IMR-90 (cell line): ENCODE measurements at regions not wholly inside any gene's neighbourhood (a gene's known extent, or its start where the extent isn't known, plus 50 kb on each side); places are given as distances from the start of the nearest gene placed in this dataset.

Experiments
- ATAC-seq: fragments of 200-7000 bp; cut with Tn5 transposase; 2 replicates; pipeline ENCODE4 v1.9.1; 2020; ENCODE audit warnings: low read depth, mild to moderate bottlenecking, moderate library complexity
- BruUV-seq: library from RNA; stranded (reverse); fragments of 400-500 nt; replicated peaks from 2 replicates; lab custom pipeline; 2021; lab: Mats Ljungman, UMichigan
- CTCF ChIA-PET: fragments of 300-600 bp; formaldehyde crosslinking; extraction: SDS; loops from one replicate; lab custom pipeline; 2021; ENCODE audit warnings: antibody characterized with exemption; lab: Yijun Ruan, JAX
- POLR2A ChIA-PET: fragments of 300-600 bp; sonication (Branson Sonifier 250); formaldehyde crosslinking; loops from one replicate; lab custom pipeline; 2022; ENCODE audit warnings: antibody characterized with exemption; ENCODE audit not compliant: unreplicated experiment; lab: Charles Lee
- DNase-seq: peaks from one replicate; pipeline ENCODE4 v3.0.0; 2013
- H2AFZ ChIP-seq: replicated peaks from 2 replicates; pipeline ENCODE3; 2013; ENCODE audit warnings: low read length, mild to moderate bottlenecking; ENCODE audit not compliant: poor library complexity
- H2AK5ac ChIP-seq: 2 replicates; pipeline ENCODE4 v1.6.1; 2013; ENCODE audit warnings: low read depth, low read length, inconsistent platforms
- H2AK9ac ChIP-seq: replicated peaks from 2 replicates; pipeline ENCODE3; 2013; ENCODE audit warnings: mild to moderate bottlenecking, low read depth, low read length, moderate library complexity; ENCODE audit not compliant: poor library complexity
- H2BK120ac ChIP-seq: 2 replicates; pipeline ENCODE4 v1.6.1; 2013; ENCODE audit warnings: low read depth, low read length, inconsistent platforms
- H2BK15ac ChIP-seq: 3 replicates; pipeline ENCODE4 v1.6.1; 2013; ENCODE audit warnings: low read depth, low read length, inconsistent platforms
- H2BK20ac ChIP-seq: 2 replicates; pipeline ENCODE4 v1.6.1; 2013; ENCODE audit warnings: low read depth, mild to moderate bottlenecking, inconsistent platforms, low read length, moderate library complexity
- H2BK5ac ChIP-seq: 2 replicates; pipeline ENCODE4 v1.6.1; 2013; ENCODE audit warnings: mild to moderate bottlenecking, low read depth, low read length, inconsistent platforms; ENCODE audit not compliant: poor library complexity, severe bottlenecking
- H3K14ac ChIP-seq: replicated peaks from 2 replicates; pipeline ENCODE4 v1.6.1; 2013; ENCODE audit warnings: low read depth, low read length, inconsistent platforms
- H3K18ac ChIP-seq: 2 replicates; pipeline ENCODE4 v1.6.1; 2013; ENCODE audit warnings: low read depth, low read length, control low read depth
- H3K23ac ChIP-seq: 2 replicates; pipeline ENCODE4 v1.6.1; 2013; ENCODE audit warnings: low read depth, low read length, inconsistent platforms
- H3K27ac ChIP-seq: 2 replicates; pipeline ENCODE4 v1.5.1; 2013; ENCODE audit warnings: mild to moderate bottlenecking, control low read depth, low read length; ENCODE audit not compliant: insufficient read depth
- H3K27me3 ChIP-seq: 2 replicates; pipeline ENCODE4 v1.6.1; 2013; ENCODE audit warnings: low read length; ENCODE audit not compliant: control insufficient read depth, insufficient read depth
- H3K36me3 ChIP-seq: 2 replicates; pipeline ENCODE4 v1.6.1; 2013; ENCODE audit warnings: low read length, mixed read lengths; ENCODE audit not compliant: control insufficient read depth, insufficient read depth
- H3K4ac ChIP-seq: 2 replicates; pipeline ENCODE4 v1.6.1; 2013; ENCODE audit warnings: low read depth, low read length, inconsistent platforms
- H3K4me1 ChIP-seq: 2 replicates; pipeline ENCODE4 v1.6.1; 2013; ENCODE audit warnings: low read length, mixed read lengths; ENCODE audit not compliant: control insufficient read depth, insufficient read depth
- H3K4me2 ChIP-seq: 2 replicates; pipeline ENCODE4 v1.6.1; 2013; ENCODE audit warnings: low read depth, mild to moderate bottlenecking, control low read depth, low read length, moderate library complexity
- H3K4me3 ChIP-seq: 2 replicates; pipeline ENCODE4 v1.5.1; 2013; ENCODE audit warnings: low read depth, mild to moderate bottlenecking, control low read depth, low read length, moderate library complexity; ENCODE audit not compliant: insufficient read depth
- H3K56ac ChIP-seq: 2 replicates; pipeline ENCODE4 v1.6.1; 2013; ENCODE audit warnings: low read length, inconsistent platforms; ENCODE audit not compliant: insufficient read depth; ENCODE audit errors: extremely low read depth
- H3K79me1 ChIP-seq, 2 experiments: 2 replicates each; pipeline ENCODE4 v1.6.1; 2013; ENCODE audit warnings: low read length in 2 of 2, inconsistent platforms in 1 of 2, low read depth in 1 of 2
- H3K9ac ChIP-seq: 2 replicates; pipeline ENCODE4 v1.6.1; 2013; ENCODE audit warnings: low read depth, low read length, control low read depth
- H3K9me1 ChIP-seq: 2 replicates; pipeline ENCODE4 v1.6.1; 2013; ENCODE audit warnings: low read length, inconsistent platforms; ENCODE audit not compliant: insufficient read depth
- H3K9me3 ChIP-seq: 2 replicates; pipeline ENCODE4 v1.6.1; 2013; ENCODE audit warnings: low read length; ENCODE audit not compliant: control insufficient read depth, insufficient read depth
- H4K20me1 ChIP-seq: 2 replicates; pipeline ENCODE4 v1.6.1; 2013; ENCODE audit warnings: low read length, inconsistent platforms; ENCODE audit not compliant: insufficient read depth
- H4K5ac ChIP-seq: 2 replicates; pipeline ENCODE4 v1.6.1; 2013; ENCODE audit warnings: mild to moderate bottlenecking, low read depth, low read length, control low read depth
- H4K8ac ChIP-seq, 2 experiments: 2 replicates each; pipeline ENCODE4 v1.6.1; 2013; ENCODE audit warnings: low read depth in 2 of 2, low read length in 2 of 2, control low read depth in 1 of 2, inconsistent platforms in 1 of 2
- H4K91ac ChIP-seq: 2 replicates; pipeline ENCODE4 v1.6.1; 2013; ENCODE audit warnings: low read depth, low read length, inconsistent platforms; ENCODE audit not compliant: insufficient read depth
- BHLHE40 ChIP-seq: fragments of 150-350 bp; IDR thresholded peaks from 2 replicates; pipeline ENCODE4 v1.6.1; 2016; ENCODE audit warnings: mild to moderate bottlenecking, low read depth, low read length
- CEBPB ChIP-seq: IDR thresholded peaks from 2 replicates; pipeline ENCODE4 v1.6.1; 2012; ENCODE audit warnings: low read depth, low read length, improper control_type of control experiment
- CHD1 ChIP-seq: IDR thresholded peaks from 2 replicates; pipeline ENCODE4 v1.6.1; 2012; ENCODE audit warnings: low read depth, low read length, improper control_type of control experiment
- CTCF ChIP-seq: conservative IDR thresholded peaks from 2 replicates; pipeline ENCODE4 v1.5.1; 2012; ENCODE audit warnings: mild to moderate bottlenecking, low read depth, low read length, improper control_type of control experiment
- FOS ChIP-seq: fragments of 150-350 bp; IDR thresholded peaks from 2 replicates; pipeline ENCODE4 v1.6.1; 2016; ENCODE audit warnings: low read depth, low read length
- MAFK ChIP-seq: IDR thresholded peaks from 2 replicates; pipeline ENCODE4 v1.6.1; 2012; ENCODE audit warnings: low read depth, low read length, improper control_type of control experiment
- MAZ ChIP-seq: IDR thresholded peaks from 2 replicates; pipeline ENCODE4 v1.6.1; 2012; ENCODE audit warnings: low read depth, mild to moderate bottlenecking, low read length, improper control_type of control experiment, moderate library complexity, borderline replicate concordance
- MXI1 ChIP-seq: IDR thresholded peaks from 2 replicates; pipeline ENCODE4 v1.6.1; 2012; ENCODE audit warnings: low read depth, mild to moderate bottlenecking, low read length, moderate library complexity, borderline replicate concordance
- NFE2L2 ChIP-seq: fragments of 150-350 bp; IDR thresholded peaks from 2 replicates; pipeline ENCODE4 v1.6.1; 2016; ENCODE audit warnings: low read depth, mild to moderate bottlenecking, low read length
- POLR2A ChIP-seq: IDR thresholded peaks from 2 replicates; pipeline ENCODE4 v1.6.1; 2012; ENCODE audit warnings: mild to moderate bottlenecking, low read depth, low read length
- RAD21 ChIP-seq: IDR thresholded peaks from 2 replicates; pipeline ENCODE4 v1.6.1; 2012; ENCODE audit warnings: low read length, improper control_type of control experiment
- RCOR1 ChIP-seq: IDR thresholded peaks from 2 replicates; pipeline ENCODE4 v1.6.1; 2012; ENCODE audit warnings: mild to moderate bottlenecking, low read length, improper control_type of control experiment; ENCODE audit not compliant: insufficient replicate concordance
- RFX5 ChIP-seq: IDR thresholded peaks from 2 replicates; pipeline ENCODE4 v1.8.0; 2012; ENCODE audit warnings: low read depth, mild to moderate bottlenecking, low read length, moderate library complexity
- SMC3 ChIP-seq: fragments of 150-350 bp; IDR thresholded peaks from 2 replicates; pipeline ENCODE4 v1.6.1; 2016; ENCODE audit warnings: low read depth, mild to moderate bottlenecking, antibody characterized with exemption, low read length, moderate library complexity
- USF2 ChIP-seq: fragments of 150-350 bp; IDR thresholded peaks from 2 replicates; pipeline ENCODE4 v1.6.1; 2017; ENCODE audit warnings: mild to moderate bottlenecking, antibody characterized with exemption, low read length, low read depth
- WGBS, 2 experiments: methylation state at CpG; one replicate each; pipeline versions ENCODE4 v1.1.5 to v1.1.7; 2013; ENCODE audit warnings: missing lambda C conversion rate in 2 of 2; ENCODE audit not compliant: insufficient read length in 1 of 2; ENCODE audit errors: extremely low coverage in 2 of 2; 5-methylcytosine and 5-hydroxymethylcytosine counted together
- dilution Hi-C: fragments of 300-500 bp; cut with HindIII; formaldehyde crosslinking; loops from one replicate; pipeline ENCODE4 v1.14.3; 2018; ENCODE audit warnings: low sequenced_read_pairs; ENCODE audit not compliant: unreplicated experiment
- in situ Hi-C: fragments of 300-500 bp; cut with MboI; formaldehyde crosslinking; loops from 3 replicates; pipeline ENCODE4 v1.14.3; 2019; ENCODE audit warnings: low sequenced_read_pairs, inconsistent platforms, mixed read lengths
- intact Hi-C: fragments of 100-400 bp; cut with micrococcal nuclease; formaldehyde crosslinking; loops from 2 replicates; pipeline ENCODE4 v1.10.0; 2022
- TF ChIP-seq, protein P1 (sequence below): fragments of 150-350 bp; IDR thresholded peaks from 2 replicates; pipeline ENCODE4 v1.6.1; 2016; ENCODE audit warnings: low read depth, mild to moderate bottlenecking, low read length, moderate library complexity, borderline replicate concordance

DNA sequence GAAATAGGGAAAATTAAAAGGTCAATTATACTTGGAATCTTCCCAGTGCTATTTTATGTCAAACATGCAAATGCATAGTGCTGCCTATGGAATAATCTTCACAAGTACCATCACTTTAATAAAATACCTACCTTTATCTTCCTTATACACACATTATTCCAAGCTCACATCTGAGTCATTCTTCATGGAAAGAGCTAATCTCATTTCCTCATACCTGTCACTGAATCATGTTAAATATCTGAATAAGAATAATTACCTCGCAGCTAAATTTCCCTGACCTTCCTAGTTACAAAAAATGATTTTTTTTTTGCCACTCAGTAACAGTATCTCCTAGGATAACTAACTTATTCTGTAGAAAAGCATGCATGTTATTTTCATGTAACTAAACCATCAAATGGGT, 661.4 kb upstream of the HS3ST5 start:
- H3K14ac ChIP-seq = no peak overlapping the region
- no peaks in the 10 kb centered on the region for H3K9me1 ChIP-seq
- no peak overlapping the region for H3K18ac ChIP-seq
- H2BK20ac ChIP-seq = no peak overlapping the region
- H3K27me3 ChIP-seq = no peaks in the 10 kb centered on the region
- no peak overlapping the region for H4K5ac ChIP-seq
- H3K4me2 ChIP-seq = no peak overlapping the region
- H3K56ac ChIP-seq = no peak overlapping the region
- intact Hi-C loops (no loop called here), dilution Hi-C loops (no loop called here), in situ Hi-C loops (no loop called here)
- no peaks in the 10 kb centered on the region for H4K20me1 ChIP-seq
- no peaks in the 10 kb centered on the region for H3K4me1 ChIP-seq
- H2BK5ac ChIP-seq = no peak overlapping the region
- no peak overlapping the region for H4K91ac ChIP-seq
- ATAC-seq (no peak), DNase-seq (no peak)
- no peak overlapping the region for H2AK5ac ChIP-seq
- H2AFZ ChIP-seq = no peak overlapping the region
- TF ChIP-seq USF2 = no peak
- TF ChIP-seq CTCF = no peak
- TF ChIP-seq BHLHE40 = no peak
- TF ChIP-seq RCOR1 = no peak
- TF ChIP-seq CHD1 = no peak
- TF ChIP-seq, protein P1, sequence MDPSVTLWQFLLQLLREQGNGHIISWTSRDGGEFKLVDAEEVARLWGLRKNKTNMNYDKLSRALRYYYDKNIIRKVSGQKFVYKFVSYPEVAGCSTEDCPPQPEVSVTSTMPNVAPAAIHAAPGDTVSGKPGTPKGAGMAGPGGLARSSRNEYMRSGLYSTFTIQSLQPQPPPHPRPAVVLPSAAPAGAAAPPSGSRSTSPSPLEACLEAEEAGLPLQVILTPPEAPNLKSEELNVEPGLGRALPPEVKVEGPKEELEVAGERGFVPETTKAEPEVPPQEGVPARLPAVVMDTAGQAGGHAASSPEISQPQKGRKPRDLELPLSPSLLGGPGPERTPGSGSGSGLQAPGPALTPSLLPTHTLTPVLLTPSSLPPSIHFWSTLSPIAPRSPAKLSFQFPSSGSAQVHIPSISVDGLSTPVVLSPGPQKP = no peak
- no peak for TF ChIP-seq RFX5
- no peak for TF ChIP-seq SMC3
- TF ChIP-seq MAZ = no peak
- no peak for TF ChIP-seq RAD21
- TF ChIP-seq POLR2A = no peak
- TF ChIP-seq MAFK = no peak
- TF ChIP-seq MXI1 = no peak
- no peak for TF ChIP-seq CEBPB
- TF ChIP-seq FOS = no peak
- TF ChIP-seq NFE2L2 = no peak
- no peaks in the 10 kb centered on the region for H3K79me1 ChIP-seq
- peaks cover 6% of the 10 kb centered on the region; the same call in 1 of the 2 replicates for H3K9me3 ChIP-seq
- no TSS peak for BruUV-seq
- H2BK15ac ChIP-seq = no peak overlapping the region
- H3K36me3 ChIP-seq = no peaks in the 10 kb centered on the region
- H3K27ac ChIP-seq = no peak overlapping the region
- CTCF ChIA-PET = no interaction called here
- H3K4ac ChIP-seq = no peak overlapping the region
- H3K9ac ChIP-seq = no peak overlapping the region
- H3K23ac ChIP-seq = no peak overlapping the region
- H2AK9ac ChIP-seq = no peak overlapping the region
- no peak overlapping the region for H2BK120ac ChIP-seq
- WGBS, 2 experiments = no CpG with 5 or more reads among the region's 1 CpG
- no peak overlapping the region for H3K4me3 ChIP-seq
- POLR2A ChIA-PET = no interaction called here
- no peak overlapping the region for H4K8ac ChIP-seq
